Upper lobe of left lung (tissue), 4 donors: ENCODE measurements at regions not wholly inside any gene's neighbourhood (a gene's known extent, or its start where the extent isn't known, plus 50 kb on each side); places are given as distances from the start of the nearest gene placed in this dataset.

Experiments used
- CTCF ChIP-seq, 6 experiments: fragments of 450-650 bp in 4 of 6; fragments of 200-600 bp in 2 of 6; sonication (generic) in 2 of 6; IDR thresholded peaks; one replicate each; pipeline ENCODE4 v1.5.1; 2016 to 2019; ENCODE audit warnings: antibody characterized with exemption in 6 of 6
- EP300 ChIP-seq, 4 donors: sonication (generic); formaldehyde crosslinking; IDR thresholded peaks; one replicate each; pipeline ENCODE4 v1.5.1; 2017; ENCODE audit warnings: antibody characterized with exemption in 4 of 4, control low read depth in 2 of 4
- POLR2A ChIP-seq, 4 donors: fragments of 450-650 bp; IDR thresholded peaks; one replicate each; pipeline ENCODE4 v1.5.1; 2016 to 2017; ENCODE audit warnings: antibody characterized with exemption in 4 of 4, mild to moderate bottlenecking in 2 of 4
- POLR2AphosphoS5 ChIP-seq, 2 donors: sonication (generic); formaldehyde crosslinking; IDR thresholded peaks; one replicate each; pipeline ENCODE4 v1.5.1; 2017; ENCODE audit warnings: antibody characterized with exemption in 2 of 2

DNA sequence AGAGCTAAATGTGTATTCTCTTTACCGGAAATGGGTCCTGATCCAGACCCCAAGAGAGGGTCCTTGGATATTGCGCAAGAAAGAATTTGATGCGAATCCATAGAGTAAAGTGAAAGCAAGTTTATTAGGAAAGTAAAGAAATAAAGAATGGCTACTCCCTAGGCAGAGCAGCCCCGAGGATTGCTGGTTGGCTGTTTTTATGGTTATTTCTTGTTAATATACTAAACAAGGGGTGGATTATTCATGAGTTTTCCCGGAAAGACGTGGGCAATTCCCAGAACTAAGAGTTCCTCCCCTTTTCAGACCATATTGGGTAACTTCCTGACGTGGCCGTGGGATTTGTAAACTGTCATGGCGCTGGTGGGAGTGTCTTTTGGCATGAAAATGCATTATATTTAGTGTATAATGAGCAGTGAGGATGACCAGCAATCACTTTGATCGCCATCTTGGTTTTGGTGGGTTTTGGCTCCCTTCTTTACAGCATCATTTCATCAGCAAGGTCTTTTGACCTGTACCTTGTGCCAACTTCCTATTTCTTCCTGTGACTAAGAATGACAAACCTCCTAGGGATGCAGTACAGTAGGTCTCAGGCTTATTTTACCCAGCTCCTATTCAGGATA, 60.4 kb downstream of the ARL4A start:
- TF ChIP-seq CTCF (IDR thresholded peaks at IDR 0.05) = no peak
- no peak for TF ChIP-seq POLR2A (IDR thresholded peaks at IDR 0.05)
- TF ChIP-seq EP300 (IDR thresholded peaks at IDR 0.05) = no peak
- TF ChIP-seq POLR2AphosphoS5 (IDR thresholded peaks at IDR 0.05) = no peak
